Germinal center (tissue), 1 donor: ENCODE measurements at regions not wholly inside any gene's neighbourhood (a gene's known extent, or its start where the extent isn't known, plus 50 kb on each side); places are given as distances from the start of the nearest gene placed in this dataset.
"Not testable (repeated sequence)": the region's sequence is repeated elsewhere in the genome, so short reads cannot be mapped to it uniquely, and the experiment has no call there.

ENCODE experiments used
- DNase-seq: peaks from one replicate; pipeline ENCODE4 v3.0.0; 2012; ENCODE audit warnings: mixed read lengths, low spot score

DNA sequence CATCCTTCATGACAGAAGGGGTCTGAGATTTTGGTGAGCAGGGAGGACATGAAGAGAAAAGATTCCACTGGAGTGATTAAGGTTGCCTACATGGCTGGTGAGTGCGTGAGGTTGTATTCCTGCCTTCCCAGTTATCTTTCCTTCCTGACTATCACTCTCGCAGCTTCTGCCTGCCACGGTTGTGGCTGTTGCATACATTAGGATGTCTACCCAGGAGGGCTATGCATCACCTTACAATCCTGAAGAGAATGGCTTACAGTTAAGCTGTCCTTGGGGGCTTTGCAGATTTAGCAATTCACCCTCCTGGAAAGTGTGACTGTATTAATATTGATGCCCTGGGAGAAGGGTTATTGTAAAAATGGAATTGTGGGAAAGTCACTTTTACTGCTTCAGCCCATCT is 571.0 kb downstream of the TSN start:
- no peak for DNase-seq

DNA sequence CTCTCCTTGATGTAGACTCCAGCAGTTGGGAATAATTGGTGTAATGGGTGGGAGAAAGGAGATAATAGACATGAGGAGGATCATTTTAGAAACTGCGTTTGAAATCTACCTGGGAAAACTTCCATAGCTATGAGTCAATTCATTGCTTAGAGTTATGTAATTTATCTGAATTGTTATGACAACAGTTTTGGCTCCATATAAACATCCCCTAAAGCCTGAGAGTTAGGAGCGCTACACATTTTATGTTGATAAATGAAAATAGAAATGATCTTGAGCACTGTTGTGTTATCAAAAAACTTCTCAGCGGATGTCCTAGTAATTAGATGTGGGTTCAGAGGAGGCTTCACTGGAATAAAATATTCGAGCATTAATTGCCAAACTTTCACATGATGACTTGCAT is 573.4 kb downstream of the TSN start:
- DNase-seq: no peak

DNA sequence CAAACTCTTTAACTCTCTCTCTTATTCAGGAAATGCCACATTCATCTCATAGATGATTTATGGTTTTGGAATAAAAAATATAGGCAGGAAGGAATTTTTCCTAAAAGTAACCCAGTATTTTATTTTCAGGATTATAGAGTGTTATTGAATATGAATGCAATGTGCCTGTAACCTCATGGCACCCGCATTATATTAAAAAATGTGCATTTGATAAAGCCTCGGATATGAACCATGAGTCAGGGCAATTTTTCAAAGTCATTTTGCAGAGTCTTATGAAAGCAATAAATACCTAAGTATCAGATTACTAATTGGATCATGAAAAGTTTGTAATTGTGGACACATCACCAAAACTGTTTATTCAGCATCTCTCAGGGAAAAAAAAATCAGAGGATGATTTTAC is 573.8 kb downstream of the TSN start:
- no peak for DNase-seq

DNA sequence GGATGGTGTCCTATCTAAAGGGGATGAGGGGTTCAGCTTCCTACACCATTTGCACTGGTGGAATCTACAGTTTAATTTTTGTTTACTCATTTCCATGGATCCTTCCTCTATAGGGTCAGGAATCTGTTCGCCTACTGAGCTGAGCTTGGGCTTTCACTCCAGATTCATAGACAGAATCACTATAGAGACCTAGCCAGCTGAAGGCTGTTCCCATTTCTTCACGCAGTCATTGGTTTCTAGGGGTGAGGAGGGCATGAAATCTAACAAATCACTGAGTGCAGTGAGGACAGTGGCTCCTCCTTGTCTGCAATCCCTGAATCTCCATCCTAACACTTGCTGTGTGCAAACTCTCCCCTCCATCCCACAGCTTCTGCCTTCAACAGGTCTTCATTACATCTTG is 578.5 kb downstream of the TSN start:
- DNase-seq: no peak

DNA sequence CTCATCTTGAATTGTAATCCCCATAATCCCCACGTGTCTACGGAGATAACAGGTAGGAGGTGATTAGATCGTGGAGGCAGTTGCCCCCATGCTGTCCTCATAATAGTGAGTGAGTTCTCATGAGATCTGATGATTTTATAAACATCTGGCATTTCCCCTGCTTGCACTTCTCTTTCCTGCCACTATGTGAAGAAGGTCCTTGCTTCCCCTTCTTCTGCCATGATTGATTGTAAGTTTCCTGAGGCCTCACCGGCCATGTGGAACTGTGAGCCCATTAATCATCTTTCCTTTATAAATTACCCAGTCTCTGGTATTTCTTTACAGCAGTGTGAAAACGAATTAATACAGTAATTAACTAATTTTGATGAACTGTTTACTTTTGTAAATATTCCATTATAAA is 582.5 kb downstream of the TSN start:
- DNase-seq: no peak

DNA sequence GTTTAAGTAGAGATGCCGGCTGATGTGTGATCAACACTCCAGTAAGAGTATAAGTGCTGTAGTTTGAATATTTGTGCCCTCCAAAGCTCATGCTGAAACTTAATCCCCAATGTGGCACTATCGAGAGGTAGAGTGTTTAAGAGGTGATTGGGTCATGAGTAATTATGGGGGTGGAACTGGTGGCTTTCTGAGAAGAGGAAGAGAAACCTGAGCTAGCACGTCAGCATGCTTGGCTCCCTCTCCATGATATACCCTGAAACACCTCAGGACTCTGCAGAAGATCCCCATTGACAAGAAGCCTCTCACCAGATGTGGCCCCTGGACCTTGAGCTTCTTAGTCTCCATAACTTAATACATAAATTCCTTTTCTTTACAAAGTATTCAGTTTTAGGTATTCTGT is 584.8 kb downstream of the TSN start:
- no peak for DNase-seq

DNA sequence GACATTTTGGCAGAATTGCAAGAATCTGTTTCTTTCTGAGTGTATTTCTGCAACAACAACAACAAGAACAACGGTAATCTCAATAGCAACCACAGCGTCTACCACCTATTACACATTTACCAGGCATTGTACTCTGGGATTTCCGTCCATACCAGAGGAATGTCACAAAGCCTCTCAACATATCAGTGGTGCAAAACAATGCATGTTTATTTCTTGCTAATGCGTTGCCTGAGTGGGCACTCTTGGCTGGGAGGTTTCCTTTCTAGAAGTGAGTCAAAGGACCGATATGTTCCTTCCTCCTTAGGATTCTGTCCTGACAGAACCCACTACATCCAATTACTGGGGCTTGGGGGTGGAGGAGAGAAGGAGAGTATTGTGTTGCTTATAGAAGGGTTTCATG is 585.6 kb downstream of the TSN start:
- DNase-seq: no peak

DNA sequence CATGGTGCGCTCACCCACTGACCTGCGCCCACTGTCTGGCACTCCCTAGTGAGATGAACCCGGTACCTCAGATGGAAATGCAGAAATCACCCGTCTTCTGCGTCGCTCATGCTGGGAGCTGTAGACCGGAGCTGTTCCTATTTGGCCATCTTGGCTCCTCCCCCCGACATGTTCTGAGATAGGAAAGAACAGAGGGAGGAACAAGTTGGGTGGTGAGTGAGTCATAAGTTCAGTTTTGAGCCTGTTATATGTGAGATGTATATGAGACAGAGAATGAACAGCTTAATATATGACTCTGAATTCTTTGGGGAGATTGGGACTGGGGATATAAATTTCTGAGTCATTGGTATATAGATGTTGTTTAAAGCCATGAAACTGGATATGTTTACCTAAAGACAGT is 596.7 kb downstream of the TSN start:
- DNase-seq: not testable (repeated sequence)

DNA sequence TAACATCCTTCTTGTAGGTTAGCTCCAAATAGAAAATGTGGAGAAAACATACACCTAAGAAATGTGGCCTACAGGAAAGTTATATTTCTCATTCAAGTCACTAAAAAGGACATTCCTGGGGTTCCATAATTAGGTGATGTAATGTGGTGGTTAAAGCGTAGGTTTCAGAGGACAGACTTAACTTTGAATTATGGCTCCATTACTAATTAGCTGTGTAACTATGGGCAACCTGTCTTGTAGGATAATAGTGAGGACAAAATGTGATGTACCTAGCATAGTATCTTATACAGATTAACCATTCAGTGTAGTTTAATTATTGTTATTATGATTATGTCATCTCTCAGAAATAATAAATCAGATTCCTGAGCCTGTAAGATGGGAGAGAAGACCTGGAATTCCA is 602.5 kb downstream of the TSN start:
- DNase-seq: no peak

DNA sequence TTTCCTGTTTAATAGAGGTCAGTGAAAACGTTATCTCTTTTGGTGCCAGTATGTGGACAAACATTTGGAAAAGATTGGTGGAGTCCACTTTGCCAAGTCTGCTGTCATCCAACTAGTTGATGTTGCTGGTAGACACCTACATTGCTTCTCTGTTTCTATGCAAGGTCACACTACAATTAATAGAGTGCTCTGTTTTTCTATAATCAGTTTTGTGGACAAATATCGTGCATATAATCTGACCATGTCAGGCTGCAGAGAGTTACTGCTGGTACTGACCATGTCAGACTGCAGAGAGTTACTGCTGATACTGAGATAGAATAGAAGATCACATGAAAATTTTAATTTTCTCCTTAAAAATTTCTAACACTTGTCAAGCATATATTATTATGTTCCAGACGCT is 603.3 kb downstream of the TSN start:
- DNase-seq: no peak

DNA sequence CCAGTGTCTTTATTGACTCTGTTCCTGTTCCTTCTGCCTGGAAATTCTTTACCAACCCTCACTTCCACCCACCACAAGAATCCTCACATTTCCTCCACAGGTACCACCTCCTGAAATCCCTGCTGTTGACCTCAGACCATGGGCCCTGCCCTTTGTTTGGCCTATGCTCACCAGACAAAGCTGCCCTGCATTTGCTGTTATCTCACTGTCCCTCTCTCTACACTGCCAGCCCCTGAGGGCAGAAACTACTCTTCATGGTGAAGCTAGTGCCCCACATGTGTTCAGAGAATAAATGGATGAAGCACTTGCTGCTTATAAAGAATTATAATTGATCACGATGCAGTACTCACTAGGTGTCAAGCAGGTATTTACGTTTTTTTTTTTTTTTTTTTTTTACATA is 608.4 kb downstream of the TSN start:
- no peak for DNase-seq

DNA sequence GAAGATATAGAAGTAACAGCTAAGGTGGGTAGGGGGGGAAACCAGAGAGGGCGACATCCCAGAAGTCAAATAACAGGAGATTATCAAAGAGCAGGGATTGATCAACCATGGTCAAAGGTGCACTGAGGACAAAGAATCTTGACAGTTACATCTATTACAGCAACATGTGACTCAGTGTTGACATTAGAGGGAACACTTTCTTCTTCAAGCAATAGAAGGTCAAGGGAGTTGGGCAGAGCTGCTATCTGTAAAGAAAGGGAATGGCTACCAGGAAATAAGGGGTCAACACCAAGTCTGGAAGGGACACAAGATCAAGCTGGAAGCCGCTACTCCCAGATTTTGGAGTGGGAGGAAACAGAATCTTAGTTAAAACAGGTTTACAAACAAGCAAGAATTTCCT is 611.0 kb downstream of the TSN start:
- no peak for DNase-seq

DNA sequence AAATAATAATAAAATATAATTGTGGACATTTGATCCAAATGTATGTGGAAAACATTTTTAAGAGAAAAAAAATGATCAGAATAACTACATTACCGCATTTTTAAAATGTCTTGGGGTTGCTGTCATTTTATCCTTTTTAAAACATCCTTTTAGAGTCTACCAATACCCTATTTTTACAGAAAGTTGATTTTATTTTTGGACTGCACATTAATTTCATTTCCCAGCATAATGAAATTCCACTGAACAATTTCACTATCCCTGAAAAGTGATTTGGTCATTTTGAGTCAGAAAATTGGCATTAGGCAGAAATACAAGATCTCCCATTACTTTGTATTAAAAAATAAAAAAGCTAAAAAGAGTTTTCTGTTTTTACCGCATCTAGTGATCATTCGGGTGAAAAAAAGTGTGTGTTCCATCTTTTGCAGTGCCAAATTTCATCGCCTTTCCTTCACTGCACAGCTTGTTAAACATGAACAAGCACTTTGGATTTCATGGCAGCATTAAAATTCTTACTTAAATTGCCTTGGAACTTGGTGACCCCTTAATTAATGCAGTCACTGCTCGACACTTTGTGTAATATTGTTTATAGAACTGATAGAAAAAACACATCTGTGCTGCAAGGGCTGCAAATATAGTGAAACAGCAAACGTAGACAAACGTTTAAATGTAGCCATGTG is 611.7 kb downstream of the TSN start:
- DNase-seq: no peak

DNA sequence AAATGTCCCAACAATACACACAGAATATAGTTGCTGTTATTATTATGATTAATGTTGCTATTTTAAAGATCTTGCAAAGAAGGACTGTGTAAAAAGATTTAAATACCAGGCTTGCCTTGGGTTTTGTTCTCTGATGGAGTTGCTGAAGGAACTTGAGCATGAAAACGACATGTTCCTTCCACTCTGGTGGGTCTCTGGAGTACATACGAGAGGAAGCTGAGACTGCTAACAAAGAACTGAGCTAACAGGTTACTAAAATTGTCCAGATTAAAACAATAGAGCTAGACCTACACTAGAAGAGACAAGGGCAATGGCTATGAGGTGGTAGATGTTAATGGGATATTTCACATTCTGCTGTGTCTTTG is 612.2 kb downstream of the TSN start:
- DNase-seq: no peak

DNA sequence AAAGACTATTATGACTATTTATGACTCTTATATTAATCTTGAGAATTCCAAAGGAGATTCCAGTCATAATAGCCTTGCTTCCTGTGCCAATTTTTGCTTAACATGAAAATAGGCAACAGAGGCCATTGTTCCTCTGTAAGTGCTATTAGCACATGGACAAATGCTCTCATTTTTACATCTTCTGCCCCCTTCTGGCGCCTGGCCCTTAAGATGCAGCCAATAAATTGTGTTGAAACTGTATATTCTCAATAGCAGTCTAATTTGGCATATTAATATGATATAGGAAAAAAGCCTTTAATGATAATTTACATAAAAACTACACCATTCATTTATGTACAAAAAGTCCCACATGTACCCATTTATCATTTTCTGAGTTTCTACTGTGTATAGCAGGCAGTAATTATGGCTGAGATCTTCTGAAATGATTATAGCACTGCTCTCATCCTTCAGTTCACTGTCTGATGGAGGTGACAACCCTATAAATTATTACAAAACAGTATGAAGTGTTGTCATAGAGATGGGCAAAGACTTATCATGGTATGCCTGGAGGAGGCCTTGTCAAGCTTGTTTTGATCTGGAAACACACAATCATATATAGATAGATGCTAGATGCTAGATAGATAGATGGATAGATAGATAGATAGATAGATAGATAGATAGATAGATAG is 613.3 kb downstream of the TSN start:
- DNase-seq: no peak

DNA sequence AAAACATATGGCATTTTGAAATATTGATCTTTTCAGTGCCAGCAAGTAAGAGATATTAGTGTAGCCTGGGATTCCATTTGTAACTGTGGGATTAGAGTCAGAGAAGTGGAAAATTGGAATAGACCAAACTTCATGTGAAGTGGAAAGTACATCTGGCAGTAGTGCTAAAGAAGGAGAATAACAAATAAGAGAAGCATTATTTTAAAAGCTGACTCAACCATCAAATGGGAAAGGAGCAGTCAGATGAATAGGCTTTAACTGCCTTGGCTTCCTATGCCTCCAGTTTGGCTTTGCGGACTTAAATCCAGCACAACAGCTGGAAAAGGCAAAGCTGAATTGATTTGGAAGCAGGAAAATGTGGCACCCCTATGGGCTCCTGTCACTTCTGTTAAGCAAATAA is 623.1 kb downstream of the TSN start:
- DNase-seq: no peak

DNA sequence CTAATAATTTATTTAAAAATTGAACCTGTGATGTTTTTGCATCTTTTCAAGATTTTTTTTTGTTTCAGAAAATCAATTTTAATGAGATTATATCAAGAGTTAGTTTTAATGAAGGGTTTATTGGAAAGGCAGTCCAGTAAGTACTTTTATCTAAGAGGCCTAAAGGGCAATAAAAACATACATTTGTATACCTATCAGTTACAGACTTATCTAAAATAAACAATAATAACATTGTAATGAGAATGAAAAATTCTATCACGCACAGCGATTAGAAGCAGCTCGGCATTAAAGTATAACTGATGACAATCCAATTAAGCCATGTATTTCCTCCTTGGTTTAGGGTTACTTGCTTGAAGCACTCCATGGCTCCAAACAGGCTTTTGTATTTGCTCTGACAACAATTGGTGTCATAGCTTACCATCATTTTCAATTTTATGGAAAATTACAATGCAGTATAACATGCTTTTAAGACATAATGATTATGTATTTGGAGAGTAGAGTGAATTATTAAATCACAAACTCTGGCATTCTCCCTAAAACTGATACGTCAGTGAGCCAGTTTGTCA is 629.4 kb downstream of the TSN start:
- DNase-seq: no peak

DNA sequence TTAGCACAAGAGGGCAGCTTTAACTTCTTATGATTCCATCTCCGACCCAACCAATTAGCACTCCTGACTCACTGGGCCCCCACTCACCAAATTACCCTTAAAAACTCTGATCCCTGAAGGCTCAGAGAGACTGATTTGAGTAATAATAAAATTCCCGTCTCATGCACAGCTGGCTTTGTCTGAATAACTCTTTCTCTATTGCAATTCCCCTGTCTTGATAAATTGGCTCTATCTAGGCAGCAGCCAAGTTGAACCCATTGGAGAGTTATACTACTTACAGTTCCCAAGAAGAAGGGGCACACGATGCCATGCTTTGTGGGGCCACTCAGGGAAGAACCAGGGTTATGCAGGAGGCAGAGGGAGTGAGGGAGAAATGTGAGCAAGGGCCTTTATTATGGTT is 632.8 kb downstream of the TSN start:
- no peak for DNase-seq

DNA sequence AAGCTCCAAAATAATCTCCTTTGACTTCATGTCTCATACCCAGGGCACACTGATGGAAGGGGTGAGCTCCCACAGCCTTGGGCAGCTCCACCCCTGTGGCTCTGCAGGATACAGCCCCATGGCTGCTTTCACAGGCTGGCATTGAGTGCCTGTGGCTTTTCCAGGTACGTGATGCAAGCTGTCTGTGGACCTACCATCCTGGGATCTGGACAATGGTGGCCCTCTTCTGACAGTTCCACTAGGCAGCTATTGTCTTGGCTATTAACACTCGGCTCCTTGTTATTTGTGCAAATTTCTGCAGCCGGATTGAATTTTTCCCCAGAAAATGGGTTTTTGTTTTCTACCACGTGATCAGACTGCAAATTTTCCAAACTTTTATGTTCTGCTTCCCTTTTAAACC is 634.2 kb downstream of the TSN start:
- DNase-seq: no peak

DNA sequence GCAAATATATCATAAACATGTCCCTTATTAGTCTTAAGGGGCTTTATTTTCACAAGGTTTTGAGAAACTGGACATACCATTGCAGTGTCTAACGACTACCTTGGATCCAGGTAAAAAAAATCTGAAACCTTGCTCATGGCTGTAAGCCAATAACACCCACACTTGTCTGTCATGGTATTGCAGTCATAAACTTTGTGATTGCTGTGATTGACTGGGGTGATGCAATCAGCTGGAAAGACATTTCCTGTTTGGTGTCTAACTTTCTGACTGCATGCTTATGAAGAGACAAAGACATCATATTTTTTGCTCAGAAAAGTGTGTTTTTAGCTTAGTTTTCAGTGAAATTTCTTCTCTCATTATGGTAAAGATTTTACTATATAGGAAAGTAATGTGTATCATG is 635.0 kb downstream of the TSN start:
- DNase-seq: no peak

DNA sequence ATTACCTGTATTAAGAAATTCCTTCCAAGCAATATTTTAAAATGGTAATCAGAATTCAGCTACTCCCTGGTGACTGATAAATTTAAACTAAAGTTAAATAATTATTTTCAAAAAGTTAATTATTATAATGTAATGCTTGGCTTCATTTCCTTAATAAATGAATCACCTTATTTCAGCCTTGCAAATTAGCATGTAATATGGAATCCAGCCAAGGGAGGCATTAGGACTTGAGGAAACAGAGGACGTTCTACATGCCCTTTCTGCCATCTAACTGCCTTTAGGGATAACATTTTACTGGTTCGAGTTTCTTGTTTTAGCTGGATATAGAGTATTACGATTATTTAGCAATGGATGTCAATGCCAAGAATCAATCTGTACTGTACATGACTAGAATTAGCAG is 636.3 kb downstream of the TSN start:
- DNase-seq: no peak

DNA sequence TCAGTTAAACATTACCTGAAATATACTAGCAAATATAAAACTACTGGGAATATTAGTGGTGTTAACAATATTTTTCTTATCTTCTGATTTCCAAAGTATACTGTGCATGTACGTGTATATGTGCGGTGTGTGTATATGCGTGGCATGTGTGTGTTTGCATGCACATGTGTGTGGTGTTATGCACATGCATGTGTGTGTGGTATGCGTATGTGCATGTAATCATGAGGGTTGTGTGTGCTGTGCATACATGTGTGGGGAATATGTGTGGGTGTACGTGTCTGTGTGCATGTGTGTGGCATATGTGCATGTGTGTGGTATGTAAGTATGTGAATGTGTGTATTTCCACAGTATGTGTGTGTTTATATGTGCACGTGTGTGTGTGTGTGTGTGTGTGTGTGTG is 640.2 kb downstream of the TSN start:
- DNase-seq: no peak

DNA sequence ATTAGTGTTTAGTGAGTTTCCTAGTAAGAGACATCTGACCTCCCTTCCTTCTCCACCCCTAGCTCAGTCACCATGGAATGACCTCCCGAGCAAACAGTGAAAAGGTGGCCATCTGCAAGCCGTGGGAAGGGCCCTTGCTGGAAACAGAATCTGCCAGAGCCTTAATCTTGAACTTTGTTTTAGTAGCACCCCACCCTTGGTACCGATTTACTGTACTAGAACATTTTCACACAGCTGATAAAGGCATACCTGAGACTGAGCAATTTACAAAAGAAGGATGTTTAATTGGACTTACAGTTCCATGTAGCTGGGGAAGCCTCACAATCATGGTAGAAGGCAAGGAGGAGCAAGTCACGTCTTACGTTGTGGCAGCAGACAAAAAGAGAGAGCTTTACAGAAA is 655.8 kb downstream of the TSN start:
- DNase-seq: no peak

DNA sequence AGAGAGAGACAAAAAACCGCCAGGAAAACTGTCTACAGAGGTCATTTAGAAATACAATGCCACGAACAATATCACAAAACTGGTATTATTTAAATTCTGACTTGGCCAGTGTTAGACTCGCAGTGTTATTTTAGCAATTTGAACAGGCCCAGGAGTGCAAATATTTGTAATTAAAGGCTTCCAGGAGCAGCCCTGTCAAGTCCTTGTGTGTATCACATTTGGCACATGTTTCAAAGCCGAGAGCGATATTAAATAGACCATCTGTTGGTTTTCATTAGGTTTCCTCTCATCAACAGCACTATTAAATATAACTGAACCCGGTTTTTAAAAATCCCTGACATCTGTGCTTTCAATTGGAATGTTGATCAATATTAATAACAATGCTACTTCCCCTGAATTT is 656.9 kb downstream of the TSN start:
- DNase-seq: no peak
